ENCODE measurements at regions not wholly inside any gene's neighbourhood (a gene's known extent, or its start where the extent isn't known, plus 50 kb on each side); places are given as distances from the start of the nearest gene placed in this dataset.

DNA sequence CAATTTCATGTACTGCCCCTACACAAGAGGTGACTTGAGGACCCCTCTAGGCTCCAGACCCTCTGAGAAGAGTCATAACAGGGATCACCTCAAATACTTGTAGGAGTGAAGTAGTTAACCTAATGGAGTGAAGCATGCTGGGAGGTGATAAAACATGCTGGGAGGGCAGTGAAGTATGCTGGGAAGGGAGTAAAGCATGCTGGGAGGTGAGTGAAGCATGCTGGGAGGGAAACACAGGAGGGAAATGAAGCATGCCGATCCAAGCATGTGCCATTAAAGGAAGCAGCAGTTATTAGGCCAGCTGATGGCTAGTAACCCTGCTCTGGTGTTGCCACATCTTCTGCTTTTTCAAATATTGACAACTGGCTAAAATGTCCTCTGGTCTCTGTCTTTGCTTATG lies 70.7 kb upstream of the TRHDE start:
- Histone ChIP-seq H3K79me2 (ENCODE audit: insufficient read depth, low read length) (no peaks in the 10 kb centered on the region), H3K27ac (ENCODE audit: low read depth, low read length) (no peak overlapping the region), H3K27me3 (ENCODE audit: insufficient read depth, low read length) (no peaks in the 10 kb centered on the region), H3K4me3 (replicated peaks in 1 of 2; ENCODE audit: low read depth in 1 of 2, low read length in 2 of 2) (no peak overlapping the region), H3K4me1 (ENCODE audit: control insufficient read depth in 1 of 2, insufficient read depth in 2 of 2, low read length in 2 of 2) (no peaks in the 10 kb centered on the region), H3K4me2 (ENCODE audit: low read length) (no peak overlapping the region), H3K36me3 (ENCODE audit: control insufficient read depth in 1 of 2, insufficient read depth in 2 of 2, low read length in 2 of 2) (no peaks in the 10 kb centered on the region), H2AFZ (ENCODE audit: low read depth, low read length, poor library complexity, severe bottlenecking) (no peak overlapping the region), H3K9me3 (ENCODE audit: control insufficient read depth in 1 of 2, insufficient read depth in 1 of 2, low read depth in 1 of 2, low read length in 2 of 2) (no peaks in the 10 kb centered on the region; a peak in 1 of 4 replicates), H3K9ac (ENCODE audit: low read length) (no peak overlapping the region), H4K20me1 (ENCODE audit: insufficient read depth) (no peaks in the 10 kb centered on the region), H3K9me2 (ENCODE audit: insufficient read depth) (no peaks in the 10 kb centered on the region)
- no peak for TF ChIP-seq ELF1 (IDR thresholded peaks at IDR 0.05; ENCODE audit: borderline replicate concordance, low read depth)
- TF ChIP-seq SIN3A (IDR thresholded peaks at IDR 0.05; ENCODE audit: low read depth): no peak
- no peak for TF ChIP-seq TCF7L2 (IDR thresholded peaks at IDR 0.05; ENCODE audit: borderline replicate concordance, extremely low read depth, insufficient read depth, insufficient read length)
- no peak for TF ChIP-seq YY1 (IDR thresholded peaks at IDR 0.05; ENCODE audit: extremely low read depth, insufficient replicate concordance, low read depth, low read length)
- BruUV-seq (replicated peaks): no TSS peak
- ChIA-PET CTCF (no interaction called here), RAD21 (ENCODE audit: low non-redundant PET in 1 of 2, low total read pairs in 2 of 2, uncharacterized antibody in 2 of 2, unreplicated experiment in 2 of 2) (no interaction called here), POLR2A (no interaction called here)
- intact Hi-C loops (cut with micrococcal nuclease): no loop called here
- DNase-seq (ENCODE audit: low read depth, low spot score) (no peak), ATAC-seq (no peak)

DNA sequence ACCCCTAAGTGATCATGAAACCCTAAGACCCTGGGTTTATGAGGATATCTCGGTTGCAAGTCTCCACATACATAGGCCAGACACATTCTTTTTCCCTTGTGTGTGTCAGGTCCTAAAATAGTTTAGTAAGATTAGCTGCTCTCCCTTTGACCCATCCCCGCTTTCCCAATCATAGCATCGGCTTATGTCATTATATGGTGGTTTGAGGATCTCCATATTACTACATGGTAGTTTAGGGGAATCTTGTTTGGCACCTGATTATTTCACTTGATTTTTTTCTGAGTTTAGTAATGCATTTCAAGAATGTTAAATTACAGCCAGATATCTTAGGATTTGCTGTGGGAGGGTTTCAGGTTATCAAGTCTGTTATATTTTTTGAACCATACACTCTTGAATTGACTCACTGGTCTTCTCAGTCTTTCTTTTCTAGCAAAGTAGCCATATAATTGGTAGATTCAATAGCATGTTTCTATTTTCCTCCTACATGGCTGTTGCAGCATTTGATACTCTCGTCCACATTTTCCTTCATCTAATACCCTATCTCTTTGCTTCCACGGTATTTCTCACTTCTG lies 68.3 kb upstream of the TRHDE start:
- Histone ChIP-seq H3K9me3 (ENCODE audit: control insufficient read depth in 1 of 2, insufficient read depth in 1 of 2, low read depth in 1 of 2, low read length in 2 of 2) (no peaks in the 10 kb centered on the region), H3K4me3 (replicated peaks in 1 of 2; ENCODE audit: low read depth in 1 of 2, low read length in 2 of 2) (no peak overlapping the region), H2AFZ (ENCODE audit: low read depth, low read length, poor library complexity, severe bottlenecking) (no peak overlapping the region), H3K27ac (ENCODE audit: low read depth, low read length) (no peak overlapping the region), H3K79me2 (ENCODE audit: insufficient read depth, low read length) (no peaks in the 10 kb centered on the region), H3K4me2 (ENCODE audit: low read length) (no peak overlapping the region), H3K9ac (ENCODE audit: low read length) (no peak overlapping the region), H4K20me1 (ENCODE audit: insufficient read depth) (no peaks in the 10 kb centered on the region), H3K27me3 (ENCODE audit: insufficient read depth, low read length) (no peaks in the 10 kb centered on the region), H3K9me2 (ENCODE audit: insufficient read depth) (no peaks in the 10 kb centered on the region), H3K4me1 (ENCODE audit: control insufficient read depth in 1 of 2, insufficient read depth in 2 of 2, low read length in 2 of 2) (no peaks in the 10 kb centered on the region), H3K36me3 (ENCODE audit: control insufficient read depth in 1 of 2, insufficient read depth in 2 of 2, low read length in 2 of 2) (no peaks in the 10 kb centered on the region)
- DNase-seq (ENCODE audit: low read depth, low spot score): no peak
- ChIA-PET CTCF (no interaction called here), RAD21 (ENCODE audit: low non-redundant PET in 1 of 2, low total read pairs in 2 of 2, uncharacterized antibody in 2 of 2, unreplicated experiment in 2 of 2) (no interaction called here), POLR2A (no interaction called here)
- no peak for ATAC-seq
- no peak for TF ChIP-seq TCF7L2 (IDR thresholded peaks at IDR 0.05; ENCODE audit: borderline replicate concordance, extremely low read depth, insufficient read depth, insufficient read length)
- TF ChIP-seq EZH2phosphoT487 (IDR thresholded peaks at IDR 0.05; ENCODE audit: borderline replicate concordance): no peak
- no peak for TF ChIP-seq CTCF (IDR thresholded peaks at IDR 0.05 in 2 of 3, conservative IDR thresholded peaks at IDR 0.05 in 1 of 3; ENCODE audit: borderline replicate concordance in 1 of 3, insufficient read depth in 1 of 3, low read depth in 2 of 3, low read length in 2 of 3)
- no peak for TF ChIP-seq ZFX (IDR thresholded peaks at IDR 0.05)
- no peak for TF ChIP-seq SP1 (IDR thresholded peaks at IDR 0.05; ENCODE audit: low read depth)
- TF ChIP-seq, protein P1, sequence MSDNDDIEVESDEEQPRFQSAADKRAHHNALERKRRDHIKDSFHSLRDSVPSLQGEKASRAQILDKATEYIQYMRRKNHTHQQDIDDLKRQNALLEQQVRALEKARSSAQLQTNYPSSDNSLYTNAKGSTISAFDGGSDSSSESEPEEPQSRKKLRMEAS (IDR thresholded peaks at IDR 0.05): no peak
- TF ChIP-seq YY1 (IDR thresholded peaks at IDR 0.05; ENCODE audit: extremely low read depth, insufficient replicate concordance, low read depth, low read length): no peak
- TF ChIP-seq REST (IDR thresholded peaks at IDR 0.05; ENCODE audit: low read depth): no peak
- TF ChIP-seq JUND (IDR thresholded peaks at IDR 0.05): no peak
- no TSS peak for BruUV-seq (replicated peaks)
- intact Hi-C loops (cut with micrococcal nuclease): no loop called here

Data from HCT116 (cell line).